Transverse colon (tissue), 4 donors: ENCODE measurements at regions not wholly inside any gene's neighbourhood (a gene's known extent, or its start where the extent isn't known, plus 50 kb on each side); places are given as distances from the start of the nearest gene placed in this dataset.

ENCODE experiments used
- CTCF ChIP-seq, 5 experiments: fragments of 200-600 bp in 3 of 5; fragments of 450-650 bp in 2 of 5; sonication (generic) in 3 of 5; IDR thresholded peaks; 1 replicate in 2 of 5; 2 replicates in 3 of 5; pipeline ENCODE4 v1.5.1; 2016 to 2017; ENCODE audit warnings: antibody characterized with exemption in 5 of 5, inconsistent platforms in 3 of 5, mild to moderate bottlenecking in 2 of 5, moderate library complexity in 1 of 5
- POLR2AphosphoS5 ChIP-seq, 3 donors: sonication (generic); formaldehyde crosslinking; IDR thresholded peaks; one replicate each; pipeline ENCODE4 v1.6.1; 2016; ENCODE audit warnings: antibody characterized with exemption in 3 of 3

DNA sequence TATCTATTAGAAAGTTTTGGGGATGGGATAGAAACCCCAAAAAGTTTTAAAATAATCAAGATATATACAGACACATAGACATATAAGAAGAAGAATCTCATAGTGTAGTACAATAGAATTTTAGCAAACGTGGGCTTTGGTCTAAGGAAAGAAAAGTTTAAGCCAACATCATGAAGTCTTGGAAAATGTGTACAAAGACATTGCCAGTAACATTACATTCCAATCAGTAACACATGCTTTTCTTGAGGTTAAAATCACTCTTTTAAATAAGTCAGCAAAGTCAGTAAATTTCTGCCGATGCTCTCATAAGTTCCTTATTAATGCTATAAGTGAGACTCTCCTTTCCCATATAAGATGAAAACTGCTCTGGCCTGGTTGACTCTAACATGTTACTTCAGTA, 201.1 kb upstream of the LRIG3 start:
- TF ChIP-seq CTCF (IDR thresholded peaks at IDR 0.05) (no peak), POLR2AphosphoS5 (IDR thresholded peaks at IDR 0.05) (no peak)
